H1 (cell line): ENCODE measurements at regions not wholly inside any gene's neighbourhood (a gene's known extent, or its start where the extent isn't known, plus 50 kb on each side); places are given as distances from the start of the nearest gene placed in this dataset.

Experiments
- CTCF ChIA-PET: fragments of 300-600 bp; sonication (Branson Sonifier 250); formaldehyde crosslinking; loops from one replicate; lab custom pipeline; 2021; ENCODE audit not compliant: partially characterized antibody; lab: Charles Lee
- POLR2A ChIA-PET: fragments of 300-600 bp; sonication (Branson Sonifier 250); formaldehyde crosslinking; loops from one replicate; lab custom pipeline; 2021; ENCODE audit warnings: inconsistent platforms; ENCODE audit not compliant: partially characterized antibody; lab: Charles Lee
- DNase-seq, 2 experiments: peaks; one replicate each; pipeline versions ENCODE4 v3.0.0 to v3.0.0-alpha.2; 2010 to 2022; ENCODE audit warnings: low spot score in 2 of 2, low read depth in 1 of 2, mixed read lengths in 1 of 2
- FAIRE-seq: peaks from 2 replicates; lab custom pipeline; 2011; peaks lifted over from hg19 to GRCh38; lab: Jason Lieb, UNC
- H2AFZ ChIP-seq: 2 replicates; pipeline ENCODE4 v1.8.1; 2012; ENCODE audit warnings: low read length, inconsistent platforms
- H2AK5ac ChIP-seq: 2 replicates; pipeline ENCODE4 v1.6.1; 2013; ENCODE audit warnings: low read depth, low read length
- H2BK120ac ChIP-seq: replicated peaks from 2 replicates; pipeline ENCODE3; 2013; ENCODE audit warnings: low read depth, low read length, inconsistent platforms
- H2BK12ac ChIP-seq: 2 replicates; pipeline ENCODE4 v1.6.1; 2013; ENCODE audit warnings: low read depth, low read length
- H2BK15ac ChIP-seq: 2 replicates; pipeline ENCODE4 v1.6.1; 2013; ENCODE audit warnings: low read length
- H2BK20ac ChIP-seq: 2 replicates; pipeline ENCODE4 v1.6.1; 2013; ENCODE audit warnings: low read length
- H2BK5ac ChIP-seq: 2 replicates; pipeline ENCODE4 v1.6.1; 2013; ENCODE audit warnings: low read depth, low read length
- H3K14ac ChIP-seq: 2 replicates; pipeline ENCODE4 v1.6.1; 2013; ENCODE audit warnings: inconsistent platforms; ENCODE audit not compliant: insufficient read length
- H3K18ac ChIP-seq: 2 replicates; pipeline ENCODE4 v1.6.1; 2013; ENCODE audit warnings: low read length; ENCODE audit errors: extremely low read depth
- H3K23ac ChIP-seq: 2 replicates; pipeline ENCODE4 v1.6.1; 2013; ENCODE audit warnings: inconsistent platforms; ENCODE audit not compliant: insufficient read length
- H3K23me2 ChIP-seq: 2 replicates; pipeline ENCODE4 v1.6.1; 2013; ENCODE audit warnings: low read depth, low read length
- H3K27ac ChIP-seq: 2 replicates; pipeline ENCODE4 v1.6.1; 2011; ENCODE audit warnings: low read depth, low read length, inconsistent platforms
- H3K27me3 ChIP-seq, 4 experiments: replicated peaks in 1 of 4; 1 replicate in 1 of 4; 2 replicates in 3 of 4; pipeline versions ENCODE4 v1.6.1 to v1.8.1; 2011 to 2013; ENCODE audit warnings: low read length in 3 of 4, mild to moderate bottlenecking in 3 of 4, inconsistent platforms in 2 of 4, mixed read lengths in 2 of 4, moderate library complexity in 1 of 4; ENCODE audit not compliant: control insufficient read depth in 3 of 4, insufficient read depth in 3 of 4; ENCODE audit errors: extremely low read depth in 1 of 4
- H3K36me3 ChIP-seq, 4 experiments: 2 replicates each; pipeline versions ENCODE4 v1.6.1 to v1.8.1; 2011 to 2013; ENCODE audit warnings: mild to moderate bottlenecking in 4 of 4, low read length in 3 of 4, moderate library complexity in 2 of 4, control low read depth in 1 of 4, inconsistent platforms in 1 of 4; ENCODE audit not compliant: insufficient read depth in 4 of 4, control insufficient read depth in 2 of 4
- H3K4ac ChIP-seq: replicated peaks from 2 replicates; pipeline ENCODE3; 2013; ENCODE audit warnings: low read length, low read depth, mixed read lengths, inconsistent platforms; ENCODE audit not compliant: insufficient read length
- H3K4me1 ChIP-seq, 4 experiments: replicated peaks in 1 of 4; 1 replicate in 1 of 4; 2 replicates in 3 of 4; pipeline versions ENCODE4 v1.6.1 to v1.8.1; 2011 to 2013; ENCODE audit warnings: low read length in 3 of 4, inconsistent platforms in 2 of 4, mixed read lengths in 1 of 4; ENCODE audit not compliant: insufficient read depth in 4 of 4, control insufficient read depth in 3 of 4
- H3K4me2 ChIP-seq, 2 experiments: 2 replicates each; pipeline versions ENCODE4 v1.6.1 to v1.8.1; 2011 to 2013; ENCODE audit warnings: low read depth in 2 of 2, low read length in 2 of 2, control low read depth in 1 of 2, inconsistent platforms in 1 of 2, mild to moderate bottlenecking in 1 of 2; ENCODE audit not compliant: insufficient read depth in 1 of 2
- H3K4me3 ChIP-seq, 4 experiments: fragments of 200-600, 300-600 bp in 1 of 4; sonication (generic), shearing (Covaris generic), sonication (Bioruptor Twin) in 1 of 4; 2 replicates each; pipeline versions ENCODE4 v1.5.1 to v1.8.1; 2011 to 2016; ENCODE audit warnings: low read length in 4 of 4, low read depth in 3 of 4, control low read depth in 2 of 4, inconsistent platforms in 2 of 4, mild to moderate bottlenecking in 2 of 4, mixed read lengths in 1 of 4, moderate library complexity in 1 of 4; ENCODE audit not compliant: insufficient read depth in 2 of 4; ENCODE audit errors: extremely low read depth in 1 of 4
- H3K56ac ChIP-seq: replicated peaks from 2 replicates; pipeline ENCODE3; 2013; ENCODE audit warnings: low read depth, mild to moderate bottlenecking, mixed read lengths, low read length, inconsistent platforms; ENCODE audit not compliant: insufficient read length
- H3K79me1 ChIP-seq: 2 replicates; pipeline ENCODE4 v1.6.1; 2013; ENCODE audit warnings: low read depth, low read length, control low read depth
- H3K79me2 ChIP-seq, 2 experiments: 2 replicates each; pipeline versions ENCODE4 v1.6.1 to v1.8.1; 2012 to 2013; ENCODE audit warnings: low read length in 2 of 2, mild to moderate bottlenecking in 2 of 2, inconsistent platforms in 1 of 2; ENCODE audit not compliant: insufficient read depth in 2 of 2, control insufficient read depth in 1 of 2
- H3K9ac ChIP-seq, 4 experiments: replicated peaks in 1 of 4; 1 replicate in 1 of 4; 2 replicates in 3 of 4; pipeline versions ENCODE4 v1.6.1 to v1.8.1; 2011 to 2013; ENCODE audit warnings: low read depth in 3 of 4, low read length in 3 of 4, control low read depth in 2 of 4, mild to moderate bottlenecking in 2 of 4, moderate library complexity in 2 of 4, inconsistent platforms in 1 of 4; ENCODE audit errors: extremely low read depth in 1 of 4
- H3K9me3 ChIP-seq, 2 experiments: 2 replicates each; pipeline versions ENCODE4 v1.6.1 to v1.8.1; 2012 to 2013; ENCODE audit warnings: mild to moderate bottlenecking in 2 of 2, moderate library complexity in 2 of 2, control low read depth in 1 of 2, inconsistent platforms in 1 of 2, low read depth in 1 of 2, low read length in 1 of 2, mixed read lengths in 1 of 2; ENCODE audit not compliant: insufficient read depth in 2 of 2
- H4K20me1 ChIP-seq, 2 experiments: replicated peaks in 1 of 2; 2 replicates each; pipeline versions ENCODE3 to v1.8.1; 2011 to 2013; ENCODE audit warnings: inconsistent platforms in 2 of 2, low read length in 2 of 2, mild to moderate bottlenecking in 1 of 2; ENCODE audit not compliant: insufficient read depth in 2 of 2, control insufficient read depth in 1 of 2
- H4K5ac ChIP-seq: 2 replicates; pipeline ENCODE4 v1.6.1; 2013; ENCODE audit warnings: low read length, low read depth, mixed read lengths, inconsistent platforms; ENCODE audit not compliant: insufficient read length
- H4K8ac ChIP-seq: 2 replicates; pipeline ENCODE4 v1.8.0; 2013; ENCODE audit warnings: mild to moderate bottlenecking, moderate library complexity, low read length, inconsistent platforms; ENCODE audit not compliant: insufficient read depth; ENCODE audit errors: extremely low read depth
- H4K91ac ChIP-seq: replicated peaks from 2 replicates; pipeline ENCODE3; 2013; ENCODE audit warnings: low read length, mixed read lengths, inconsistent platforms; ENCODE audit not compliant: insufficient read length
- BACH1 ChIP-seq: IDR thresholded peaks from 2 replicates; pipeline ENCODE4 v1.6.1; 2012; ENCODE audit warnings: low read length, improper control_type of control experiment
- BRCA1 ChIP-seq: IDR thresholded peaks from 2 replicates; pipeline ENCODE4 v1.6.1; 2012; ENCODE audit warnings: low read depth, low read length, improper control_type of control experiment
- CBX8 ChIP-seq: fragments of 300-800, 300-1000 bp; sonication (generic); IDR thresholded peaks from 2 replicates; pipeline ENCODE4 v1.7.1; 2016; ENCODE audit warnings: low read depth, low read length, borderline replicate concordance
- EZH2 ChIP-seq: fragments of 200-600 bp; sonication (generic); IDR thresholded peaks from 2 replicates; pipeline ENCODE4 v1.7.1; 2012; ENCODE audit warnings: low read depth, mild to moderate bottlenecking, moderate library complexity, low read length, inconsistent platforms; ENCODE audit not compliant: severe bottlenecking
- HDAC6 ChIP-seq: IDR thresholded peaks from one replicate; pipeline ENCODE4 v1.7.1; 2012; ENCODE audit warnings: low read depth, mild to moderate bottlenecking, inconsistent platforms, low read length, moderate library complexity
- POLR2A ChIP-seq, 2 experiments: IDR thresholded peaks; 1 replicate in 1 of 2; 2 replicates in 1 of 2; pipeline ENCODE4 v1.6.1; 2011; ENCODE audit warnings: low read depth in 2 of 2, low read length in 2 of 2, mild to moderate bottlenecking in 2 of 2; ENCODE audit errors: control extremely low read depth in 1 of 2
- POLR2AphosphoS5 ChIP-seq: IDR thresholded peaks from 2 replicates; pipeline ENCODE4 v1.6.1; 2011; ENCODE audit warnings: low read depth, low read length
- RNF2 ChIP-seq: fragments of 200-900, 300-1000 bp; sonication (generic); IDR thresholded peaks from 2 replicates; pipeline ENCODE4 v1.7.1; 2016; ENCODE audit warnings: borderline replicate concordance, low read depth, mild to moderate bottlenecking, antibody characterized with exemption, low read length; ENCODE audit not compliant: poor library complexity, severe bottlenecking; ENCODE audit errors: missing control alignments
- WGBS, 2 experiments: shearing (Covaris generic) in 1 of 2; methylation state at CpG; one replicate each; pipeline versions ENCODE4 v1.1.6 to v1.1.7; 2013 to 2015; ENCODE audit warnings: low lambda C conversion rate in 2 of 2, mixed read lengths in 2 of 2, inconsistent platforms in 1 of 2, low coverage in 1 of 2, missing lambda C conversion rate in 1 of 2; ENCODE audit not compliant: insufficient replicate concordance in 2 of 2, insufficient coverage in 1 of 2, insufficient read length in 1 of 2; ENCODE audit errors: extremely low coverage in 1 of 2, missing lambda C conversion rate in 1 of 2; 5-methylcytosine and 5-hydroxymethylcytosine counted together

- H2AFZ ChIP-seq = no peak overlapping the region
- no peak overlapping the region for H2BK5ac ChIP-seq
- no peak for FAIRE-seq
- no peaks in the 10 kb centered on the region for H3K79me1 ChIP-seq
- no peak overlapping the region for H3K4ac ChIP-seq
- TF ChIP-seq RNF2 (no peak), EZH2 (no peak), BRCA1 (no peak), POLR2A (IDR thresholded peaks at IDR 0.05; ENCODE audit: control extremely low read depth in 1 of 2, low read depth in 2 of 2, low read length in 2 of 2) (no peak), HDAC6 (no peak), CBX8 (no peak), POLR2AphosphoS5 (no peak), BACH1 (no peak)
- TF ChIP-seq, all 59 proteins: peak for 0
- Histone ChIP-seq H2BK15ac (no peak overlapping the region), H3K23me2 (no peaks in the 10 kb centered on the region), H3K9me3 (no peaks in the 10 kb centered on the region), H3K56ac (no peak overlapping the region), H3K4me2 (no peak overlapping the region), H3K79me2 (no peaks in the 10 kb centered on the region), H4K8ac (no peak overlapping the region), H3K27ac (no peak overlapping the region), H2BK20ac (no peak overlapping the region), H3K23ac (no peak overlapping the region), H4K91ac (no peak overlapping the region), H3K4me3 (no peak overlapping the region), H3K9ac (no peak overlapping the region), H4K20me1 (no peaks in the 10 kb centered on the region), H3K36me3 (no peaks in the 10 kb centered on the region), H3K14ac (no peak overlapping the region), H3K4me1 (no peaks in the 10 kb centered on the region), H4K5ac (no peak overlapping the region), H3K27me3 (no peaks in the 10 kb centered on the region), H2BK12ac (no peak overlapping the region), H2BK120ac (no peak overlapping the region), H2AK5ac (no peak overlapping the region), H3K18ac (no peak overlapping the region)
- 98% methylated on average over 2 of the region's 2 CpGs; no CpG with 5 or more reads in 1 of the 2 experiments for WGBS, 2 experiments
- POLR2A ChIA-PET = no interaction called here
- CTCF ChIA-PET = interaction anchor here (0.9 kb wide), 1 partner anchor 18 kb away, joined by 3 read pairs; no protein-coding TSS in a partner anchor
- DNase-seq = no peak
These were observed 380.9 kb upstream of the NWD2 start for GRCh38 chr4:36863601-36864000.
